ENCODE measurements at regions not wholly inside any gene's neighbourhood (a gene's known extent, or its start where the extent isn't known, plus 50 kb on each side); places are given as distances from the start of the nearest gene placed in this dataset.
"Not testable (repeated sequence)": the region's sequence is repeated elsewhere in the genome, so short reads cannot be mapped to it uniquely, and the experiment has no call there.

DNA sequence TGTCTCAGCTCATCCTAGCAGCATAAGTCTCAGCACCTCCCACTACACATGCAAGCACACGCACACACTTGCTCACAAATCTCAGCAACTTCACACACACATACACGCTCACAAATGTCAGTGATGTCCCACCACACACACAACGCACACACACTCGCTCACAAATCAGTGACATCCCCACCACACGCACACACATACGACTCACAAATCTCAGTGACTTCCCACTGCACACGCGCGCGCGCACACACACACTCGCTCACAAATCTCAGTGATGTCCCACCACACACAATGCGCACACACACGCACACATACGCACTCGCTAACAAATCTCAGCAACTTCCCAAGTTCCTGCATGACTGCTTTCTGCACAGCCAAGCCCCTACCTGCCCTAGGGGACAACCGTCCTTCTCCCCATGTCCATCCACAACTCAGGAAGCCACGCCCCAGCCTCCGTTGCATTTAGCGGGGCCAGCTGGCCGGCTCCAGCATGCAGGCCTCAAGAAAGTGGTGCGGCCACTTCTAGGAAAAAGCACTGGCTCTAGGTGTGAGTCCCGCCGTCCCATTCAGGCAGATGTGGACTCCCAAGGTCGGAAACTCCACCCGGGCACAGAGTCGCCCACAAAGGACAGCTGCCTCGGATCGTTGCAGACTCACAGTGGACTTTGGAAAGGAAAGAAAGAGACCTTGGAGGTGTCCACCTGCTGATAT lies 180.1 kb upstream of the SALL3 start:
- CTCF ChIA-PET, result no interaction called here
- Histone ChIP-seq H3K4me3 (ENCODE audit: low read depth, low read length) (no peak overlapping the region), H3K36me3 (ENCODE audit: control insufficient read depth, insufficient read depth, low read length) (no peaks in the 10 kb centered on the region), H3K27me3 (ENCODE audit: control insufficient read depth, insufficient read depth, low read length) (no peaks in the 10 kb centered on the region)
- no peak for DNase-seq (ENCODE audit: low read depth)
- TF ChIP-seq, protein P1, sequence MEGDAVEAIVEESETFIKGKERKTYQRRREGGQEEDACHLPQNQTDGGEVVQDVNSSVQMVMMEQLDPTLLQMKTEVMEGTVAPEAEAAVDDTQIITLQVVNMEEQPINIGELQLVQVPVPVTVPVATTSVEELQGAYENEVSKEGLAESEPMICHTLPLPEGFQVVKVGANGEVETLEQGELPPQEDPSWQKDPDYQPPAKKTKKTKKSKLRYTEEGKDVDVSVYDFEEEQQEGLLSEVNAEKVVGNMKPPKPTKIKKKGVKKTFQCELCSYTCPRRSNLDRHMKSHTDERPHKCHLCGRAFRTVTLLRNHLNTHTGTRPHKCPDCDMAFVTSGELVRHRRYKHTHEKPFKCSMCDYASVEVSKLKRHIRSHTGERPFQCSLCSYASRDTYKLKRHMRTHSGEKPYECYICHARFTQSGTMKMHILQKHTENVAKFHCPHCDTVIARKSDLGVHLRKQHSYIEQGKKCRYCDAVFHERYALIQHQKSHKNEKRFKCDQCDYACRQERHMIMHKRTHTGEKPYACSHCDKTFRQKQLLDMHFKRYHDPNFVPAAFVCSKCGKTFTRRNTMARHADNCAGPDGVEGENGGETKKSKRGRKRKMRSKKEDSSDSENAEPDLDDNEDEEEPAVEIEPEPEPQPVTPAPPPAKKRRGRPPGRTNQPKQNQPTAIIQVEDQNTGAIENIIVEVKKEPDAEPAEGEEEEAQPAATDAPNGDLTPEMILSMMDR (IDR thresholded peaks at IDR 0.05; ENCODE audit: insufficient read depth, low read depth, low read length), result no peak
- POLR2A ChIA-PET, result no interaction called here

DNA sequence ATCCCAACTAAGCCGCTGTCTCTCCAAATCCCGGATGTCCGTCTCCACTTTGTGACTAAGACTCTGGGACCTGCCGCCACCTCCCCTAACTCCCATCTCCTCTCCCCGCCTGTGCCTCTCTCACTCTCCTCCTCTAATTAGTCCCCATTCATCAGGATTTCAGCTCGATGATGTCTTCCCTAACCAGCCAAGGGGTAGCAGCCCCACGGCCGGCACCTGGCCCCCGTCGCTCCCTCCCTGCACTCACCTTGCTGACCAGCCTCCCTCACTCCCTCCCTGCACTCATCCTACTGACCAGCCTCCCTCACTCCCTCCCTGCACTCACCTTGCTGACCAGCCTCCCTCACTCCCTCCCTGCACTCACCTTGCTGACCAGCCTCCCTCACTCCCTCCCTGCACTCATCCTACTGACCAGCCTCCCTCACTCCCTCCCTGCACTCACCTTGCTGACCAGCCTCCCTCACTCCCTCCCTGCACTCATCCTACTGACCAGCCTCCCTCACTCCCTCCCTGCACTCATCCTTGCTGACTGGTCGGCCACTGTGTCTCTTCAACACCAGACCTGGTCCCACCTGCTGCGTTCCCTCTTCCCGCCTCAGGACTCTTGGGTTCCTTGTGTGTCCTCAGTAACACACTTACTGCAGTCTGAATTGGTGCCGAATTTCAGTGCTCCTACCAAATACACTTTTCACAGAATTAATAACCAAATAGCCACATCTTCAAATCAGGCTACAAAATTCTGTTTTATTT lies 179.3 kb upstream of the SALL3 start:
- DNase-seq (ENCODE audit: low read depth); CTCF ChIA-PET; H3K36me3 ChIP-seq (ENCODE audit: control insufficient read depth, insufficient read depth, low read length); H3K4me3 ChIP-seq (ENCODE audit: low read depth, low read length); POLR2A ChIA-PET; H3K27me3 ChIP-seq (ENCODE audit: control insufficient read depth, insufficient read depth, low read length): not testable (repeated sequence)

DNA sequence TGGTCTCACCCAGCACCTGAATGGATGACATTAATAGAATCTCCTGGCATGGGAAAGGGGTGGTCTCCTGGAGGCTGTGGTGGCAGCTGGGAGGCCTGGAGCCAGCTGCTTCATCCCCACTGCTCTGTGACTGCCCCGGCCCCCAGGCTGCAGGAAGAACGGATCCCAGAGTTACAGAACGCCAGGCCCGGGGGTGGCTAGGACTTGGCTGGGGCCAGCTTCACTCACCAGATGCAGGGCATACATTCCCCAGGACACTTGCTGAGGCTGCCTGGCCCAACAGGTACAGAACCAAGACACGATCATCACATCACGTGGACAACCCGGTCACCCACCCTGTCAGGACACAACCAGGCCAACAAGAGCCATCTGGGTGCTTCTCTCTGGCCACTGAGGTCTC lies 178.6 kb upstream of the SALL3 start:
- ChIA-PET CTCF (no interaction called here), POLR2A (no interaction called here)
- Histone ChIP-seq H3K36me3 (ENCODE audit: control insufficient read depth, insufficient read depth, low read length) (no peaks in the 10 kb centered on the region), H3K27me3 (ENCODE audit: control insufficient read depth, insufficient read depth, low read length) (no peaks in the 10 kb centered on the region), H3K4me3 (ENCODE audit: low read depth, low read length) (no peak overlapping the region)
- no peak for DNase-seq (ENCODE audit: low read depth)
- TF ChIP-seq, protein P1 (IDR thresholded peaks at IDR 0.05; ENCODE audit: insufficient read depth, low read depth, low read length), result no peak

DNA sequence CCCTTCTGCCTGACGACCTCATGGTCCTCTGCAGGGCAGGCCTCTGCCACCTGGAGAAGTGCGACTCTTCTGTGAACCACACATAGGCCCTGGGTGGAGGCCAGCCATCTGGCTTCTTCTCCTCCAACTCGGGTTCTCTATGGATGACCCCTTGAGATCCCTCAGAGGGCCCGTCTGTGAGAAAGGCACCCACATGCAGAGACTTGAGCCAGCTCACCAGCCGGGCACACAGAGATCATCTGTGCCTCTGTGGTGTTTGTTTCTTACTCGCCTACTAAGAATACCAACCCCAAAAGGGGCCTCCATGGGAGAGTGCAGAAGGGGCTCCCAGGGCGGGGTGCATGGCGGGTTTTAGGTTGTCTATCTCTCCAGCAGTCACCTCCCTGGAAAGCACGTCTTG lies 176.5 kb upstream of the SALL3 start:
- H3K27me3 ChIP-seq (ENCODE audit: control insufficient read depth, insufficient read depth, low read length), result no peaks in the 10 kb centered on the region
- ChIA-PET CTCF (no interaction called here), POLR2A (no interaction called here)
- no peak overlapping the region for H3K4me3 ChIP-seq (ENCODE audit: low read depth, low read length)
- TF ChIP-seq, protein P1 (IDR thresholded peaks at IDR 0.05; ENCODE audit: insufficient read depth, low read depth, low read length), result no peak
- DNase-seq (ENCODE audit: low read depth), result no peak
- no peaks in the 10 kb centered on the region for H3K36me3 ChIP-seq (ENCODE audit: control insufficient read depth, insufficient read depth, low read length)

DNA sequence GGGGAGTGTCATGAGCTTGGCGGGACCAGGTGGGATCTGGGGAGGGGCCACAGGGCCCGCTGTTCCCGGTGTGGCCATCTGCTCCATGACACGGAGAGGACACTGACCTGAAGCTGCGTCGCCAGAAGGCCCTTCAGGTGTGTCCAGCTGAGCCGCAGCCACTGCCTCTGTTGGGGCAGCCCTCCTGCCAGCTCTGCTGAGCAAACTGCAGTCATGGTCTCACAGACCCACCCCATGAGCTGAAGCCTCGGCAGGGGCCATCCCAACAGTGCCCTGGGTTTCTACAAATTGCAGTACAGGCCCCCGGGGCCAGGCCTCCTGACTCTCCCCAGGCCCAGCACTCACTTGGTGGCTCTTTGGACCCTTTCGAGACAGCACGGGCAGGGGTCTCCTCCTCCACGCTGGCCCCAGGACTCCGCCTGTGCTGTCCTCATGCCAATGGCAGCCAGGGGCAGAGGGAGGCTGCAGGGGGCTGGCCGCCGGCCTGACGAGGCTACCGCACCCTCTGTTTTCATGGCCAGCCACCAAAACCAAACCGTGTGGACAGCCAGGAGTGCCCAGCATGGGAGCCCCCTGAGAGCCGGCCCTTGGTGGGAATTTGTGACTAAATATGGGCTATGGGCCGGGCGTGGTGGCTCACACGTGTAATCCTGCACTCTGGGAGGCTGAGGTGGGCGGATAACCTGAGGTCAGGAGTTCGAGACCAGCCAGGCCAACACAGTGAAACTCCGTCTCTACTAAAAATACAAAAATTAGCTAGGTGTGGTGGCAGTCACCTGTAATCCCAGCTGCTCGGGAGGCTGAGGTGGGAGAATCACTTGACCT lies 175.2 kb upstream of the SALL3 start:
- H3K27me3 ChIP-seq (ENCODE audit: control insufficient read depth, insufficient read depth, low read length), result no peaks in the 10 kb centered on the region
- TF ChIP-seq, protein P1 (IDR thresholded peaks at IDR 0.05; ENCODE audit: insufficient read depth, low read depth, low read length), result no peak
- POLR2A ChIA-PET, result no interaction called here
- CTCF ChIA-PET, result no interaction called here
- no peak for DNase-seq (ENCODE audit: low read depth)
- no peak overlapping the region for H3K4me3 ChIP-seq (ENCODE audit: low read depth, low read length)
- no peaks in the 10 kb centered on the region for H3K36me3 ChIP-seq (ENCODE audit: control insufficient read depth, insufficient read depth, low read length)
